Posterior cingulate gyrus (tissue), 11 donors: ENCODE measurements at regions not wholly inside any gene's neighbourhood (a gene's known extent, or its start where the extent isn't known, plus 50 kb on each side); places are given as distances from the start of the nearest gene placed in this dataset.

Experiments
- DNase-seq, 10 donors: peaks; one replicate each; pipeline versions ENCODE4 v3.0.0 to v3.0.0-alpha.2; 2020 to 2021; ENCODE audit warnings: mixed read lengths in 3 of 10
- intact Hi-C: fragments of 100-400 bp; cut with DNase I; formaldehyde crosslinking; loops from one replicate; pipeline ENCODE4 v1.15.1; 2023

DNA sequence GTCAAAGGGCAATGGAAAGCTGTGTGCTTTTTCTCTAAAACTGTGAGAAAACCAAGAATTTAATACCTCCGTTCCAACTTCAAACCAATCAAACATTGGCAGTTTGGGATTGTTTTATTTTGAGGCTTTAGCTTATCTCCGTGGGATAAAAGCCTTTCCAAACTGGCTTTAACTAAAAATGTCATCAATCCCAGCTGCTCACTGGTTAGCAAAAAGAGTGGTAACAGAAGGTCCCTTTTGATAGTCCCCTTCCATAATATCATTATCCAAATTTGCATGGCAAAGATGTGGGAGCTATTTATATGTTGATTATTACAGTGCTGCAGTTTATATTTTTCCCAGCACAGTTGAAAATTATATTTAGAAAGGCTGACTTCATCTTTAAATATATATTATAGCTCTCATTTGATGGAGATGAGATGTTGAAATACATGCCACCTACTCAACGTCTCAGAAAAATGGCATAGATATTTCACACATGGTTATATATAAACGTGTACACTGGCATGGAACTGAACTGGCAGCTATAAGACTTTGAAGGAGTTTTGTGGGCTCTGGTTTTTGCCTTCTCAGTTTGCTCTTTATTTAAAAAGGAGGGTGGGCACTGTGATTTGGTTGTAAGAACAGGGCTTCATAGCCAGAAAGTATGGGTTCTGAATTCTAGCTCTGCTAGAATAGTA is 707.1 kb upstream of the SLIT2 start:
- intact Hi-C loops = no loop called here
- no peak for DNase-seq

DNA sequence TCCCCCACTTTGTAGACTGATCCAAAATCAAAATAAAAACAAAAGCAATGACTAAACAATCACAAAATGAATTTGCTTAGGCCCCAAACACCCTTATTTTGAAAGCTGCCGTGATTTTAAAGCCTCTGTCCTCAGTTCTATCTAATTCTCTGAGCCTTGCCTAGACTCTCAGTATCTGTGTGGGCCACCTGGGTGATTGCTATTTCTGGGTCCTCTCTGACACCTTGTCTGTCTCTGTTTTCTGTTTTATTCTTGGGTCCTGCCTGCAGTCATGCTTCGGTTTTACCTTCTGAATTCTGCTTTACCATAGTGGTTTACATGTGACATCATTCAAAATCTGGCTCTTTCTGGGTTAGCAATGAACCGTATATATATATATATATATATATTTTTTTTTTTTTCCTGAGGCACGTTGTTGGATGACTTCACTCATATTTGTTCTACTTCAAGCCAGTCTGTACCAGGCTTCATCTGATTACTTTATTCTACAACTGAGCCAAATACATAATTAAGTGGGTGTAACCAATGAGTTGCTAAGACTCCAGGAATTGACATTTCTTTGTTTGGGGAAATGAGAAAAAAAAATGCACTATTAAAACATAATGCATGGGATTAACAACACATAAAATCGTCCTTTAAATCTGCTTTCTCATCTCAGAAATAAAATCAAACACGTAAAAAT is 710.7 kb upstream of the SLIT2 start:
- intact Hi-C loops = no loop called here

DNA sequence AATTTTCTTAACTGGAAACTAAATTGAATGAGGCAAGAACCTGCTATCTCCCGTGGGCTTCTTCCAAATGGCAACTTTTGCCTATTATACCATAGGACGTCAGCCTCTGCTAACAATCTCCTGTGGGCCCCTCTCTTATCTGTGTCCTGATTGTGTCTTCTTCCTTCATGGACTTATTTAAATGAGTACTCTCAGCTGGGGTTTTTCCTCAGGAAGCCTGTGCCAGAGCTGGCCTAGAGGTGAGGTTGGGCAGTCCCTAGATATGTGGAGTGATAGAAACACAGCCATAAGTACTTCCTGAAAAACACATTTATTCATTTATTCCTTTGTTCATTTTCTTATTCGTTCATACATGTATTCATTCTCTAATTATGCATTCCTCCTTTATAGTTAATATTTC is 712.5 kb upstream of the SLIT2 start:
- intact Hi-C loops = no loop called here

More for the DNA sequence above, 710.7 kb upstream of the SLIT2 start:
- no peak for DNase-seq

DNA sequence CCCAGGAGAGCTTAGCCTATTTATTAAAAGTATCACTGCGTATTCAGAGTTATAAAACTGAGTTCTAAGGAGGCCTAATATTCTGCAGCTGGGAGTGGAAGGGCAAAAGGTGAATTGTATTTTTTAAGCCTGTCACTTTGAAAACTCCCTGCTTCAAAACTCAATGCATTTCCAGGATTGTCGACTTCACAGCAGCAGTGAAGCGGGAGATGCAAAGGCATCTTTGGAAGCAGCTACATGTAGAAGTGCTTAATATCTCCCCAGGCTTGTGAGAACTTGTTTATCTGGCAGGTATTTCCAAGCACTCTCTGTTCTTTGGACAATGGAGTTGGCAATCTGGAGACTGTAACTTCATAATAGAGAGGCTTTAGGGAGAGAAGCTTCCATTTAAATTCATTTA is 717.5 kb upstream of the SLIT2 start:
- intact Hi-C loops = no loop called here
- no peak for DNase-seq

More for the DNA sequence above, 712.5 kb upstream of the SLIT2 start:
- DNase-seq = no peak

DNA sequence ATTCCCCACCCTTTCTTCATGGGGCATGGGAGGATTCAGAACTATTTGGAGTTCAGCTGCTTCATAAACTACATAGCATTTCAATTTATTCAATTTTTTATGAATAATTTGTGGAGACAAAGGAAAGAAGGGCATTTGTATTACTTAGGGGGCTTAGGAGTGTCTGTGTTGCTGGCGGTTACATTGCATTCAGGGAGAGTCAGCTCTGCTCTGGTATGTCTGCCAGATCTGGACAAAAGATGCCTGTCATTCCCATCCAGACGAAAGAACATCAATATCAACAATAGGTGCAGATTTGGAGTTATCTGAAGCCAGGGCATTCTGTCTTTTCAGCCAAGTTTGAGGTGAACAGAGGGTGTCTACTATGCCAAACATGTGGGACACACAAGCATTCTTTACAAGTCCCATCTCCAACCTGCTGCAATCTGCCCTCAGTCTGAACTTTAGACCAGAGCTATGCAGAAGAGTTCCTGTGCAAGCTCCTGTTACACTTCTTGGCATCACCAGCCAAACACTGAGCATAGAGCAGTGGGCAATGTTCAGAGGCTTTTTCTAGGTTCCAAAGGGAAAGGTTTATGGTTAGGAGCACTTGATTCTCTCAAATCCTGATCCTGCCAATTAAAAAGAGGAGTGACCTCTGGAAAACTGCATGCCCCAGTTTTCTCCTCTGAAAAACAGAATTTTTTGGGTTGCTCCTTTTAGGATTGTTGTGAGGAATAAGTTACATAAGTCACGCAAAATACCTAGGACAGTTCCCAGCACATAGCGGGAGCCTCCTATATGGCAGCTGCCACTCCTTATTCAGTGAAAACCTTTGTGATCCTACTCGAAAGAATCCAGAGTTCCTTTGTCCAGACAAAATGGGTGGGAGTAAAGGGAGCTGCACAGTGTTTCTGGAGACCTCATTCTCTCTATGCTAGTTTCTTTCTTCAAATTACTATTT is 719.5 kb upstream of the SLIT2 start:
- no peak for DNase-seq
- intact Hi-C loops = no loop called here

DNA sequence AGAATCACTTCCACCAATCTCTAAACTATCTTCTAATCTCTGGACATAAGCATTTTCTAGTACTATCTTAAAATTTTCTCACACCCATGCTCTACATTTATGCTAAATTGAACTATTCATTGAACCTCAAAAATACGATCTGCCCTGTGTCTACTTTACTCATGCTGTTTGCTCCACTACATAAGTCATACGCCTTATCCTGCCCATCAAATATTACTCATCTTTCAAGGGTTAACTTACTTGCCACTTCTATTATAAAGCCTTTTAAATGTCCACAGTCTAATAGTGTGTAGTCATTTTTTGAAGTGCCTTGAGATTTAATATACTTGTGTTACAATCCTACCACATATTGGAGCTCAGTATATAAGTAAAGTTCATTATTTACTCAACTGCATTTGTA is 727.7 kb upstream of the SLIT2 start:
- intact Hi-C loops = no loop called here
- DNase-seq = no peak

DNA sequence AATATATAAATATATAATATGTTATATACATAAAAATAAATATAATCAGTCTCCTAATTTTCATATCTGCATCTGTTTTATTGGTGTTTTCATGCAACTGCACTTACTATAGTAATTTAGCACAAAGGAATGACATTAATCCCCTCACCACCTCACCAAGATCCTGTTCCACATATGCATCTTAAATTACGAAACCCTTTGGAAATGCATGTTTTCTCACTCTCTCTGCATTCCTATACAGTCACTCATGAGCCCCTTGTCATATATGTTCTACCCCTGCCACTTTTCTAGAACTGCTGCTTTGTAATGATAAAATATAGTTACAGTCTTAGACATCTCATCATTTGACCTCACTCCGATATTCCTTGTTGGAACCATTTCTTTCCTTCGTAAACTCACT is 728.7 kb upstream of the SLIT2 start:
- intact Hi-C loops = no loop called here
- DNase-seq = no peak

DNA sequence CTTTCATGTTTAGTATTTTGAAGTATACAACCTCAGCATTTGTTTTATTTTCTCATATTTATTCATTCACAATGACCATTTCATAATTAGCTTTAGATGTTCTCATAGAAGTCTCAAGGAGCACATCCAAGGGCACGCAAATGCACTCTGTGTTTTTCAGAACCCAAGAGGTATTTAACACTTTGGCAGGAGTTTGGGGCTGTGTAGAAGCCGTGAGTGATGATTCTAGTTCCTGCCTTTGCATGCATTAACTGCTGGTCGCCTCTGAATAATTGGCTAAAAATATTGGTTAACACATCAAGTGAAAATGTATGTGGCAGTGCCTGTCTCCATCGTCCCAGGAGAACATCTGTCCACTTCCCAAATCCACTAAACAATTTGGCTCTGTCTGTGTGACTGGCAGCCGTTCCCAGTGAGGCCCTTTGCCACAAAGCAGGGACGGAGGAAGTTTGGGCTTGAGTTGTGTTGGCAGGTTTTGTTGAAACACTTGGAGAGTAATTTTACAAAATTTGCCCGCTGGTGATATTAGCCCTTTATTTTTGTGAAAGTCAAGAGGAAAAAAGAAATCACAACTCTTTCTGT is 730.7 kb upstream of the SLIT2 start:
- DNase-seq = peak in 1 of 10 donors; percentile 73
- intact Hi-C loops = no loop called here

DNA sequence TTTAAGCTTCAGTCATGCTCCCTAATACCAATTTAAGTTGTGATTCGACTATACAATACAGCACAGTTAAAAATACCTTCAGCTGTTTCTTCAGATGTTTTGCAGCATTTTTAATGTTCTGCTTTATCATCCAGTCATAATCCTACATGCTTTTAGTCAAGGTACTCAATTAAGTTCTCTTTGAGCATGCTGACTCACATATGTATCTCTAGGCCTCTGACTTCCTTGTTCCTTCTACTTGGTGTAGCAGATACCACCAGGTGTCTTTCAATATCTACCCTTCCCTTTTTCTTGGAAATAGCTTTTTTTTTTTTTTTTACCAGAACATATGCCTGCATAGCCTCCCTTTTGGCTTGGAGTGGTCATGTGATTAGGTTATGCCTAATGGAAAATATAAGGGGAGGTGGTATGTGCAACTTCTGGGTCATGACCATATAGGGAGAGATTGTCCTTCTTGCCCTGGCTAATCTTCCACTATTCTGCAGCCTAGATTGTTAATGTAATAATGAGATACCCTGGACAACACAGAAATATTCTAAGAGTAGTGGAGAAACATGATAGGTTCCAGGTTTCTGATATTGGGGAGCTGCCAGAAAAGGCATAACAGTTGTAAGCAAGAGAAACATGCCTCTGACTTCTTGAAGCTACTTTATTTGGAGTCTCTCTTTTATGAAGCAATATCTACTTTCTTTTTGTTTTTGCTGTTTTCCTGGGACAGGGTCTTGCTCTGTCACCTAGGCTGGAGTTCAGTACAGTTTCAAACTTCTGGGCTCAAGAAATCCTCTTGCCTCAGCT is 737.2 kb upstream of the SLIT2 start:
- DNase-seq = no peak
- intact Hi-C loops = no loop called here

DNA sequence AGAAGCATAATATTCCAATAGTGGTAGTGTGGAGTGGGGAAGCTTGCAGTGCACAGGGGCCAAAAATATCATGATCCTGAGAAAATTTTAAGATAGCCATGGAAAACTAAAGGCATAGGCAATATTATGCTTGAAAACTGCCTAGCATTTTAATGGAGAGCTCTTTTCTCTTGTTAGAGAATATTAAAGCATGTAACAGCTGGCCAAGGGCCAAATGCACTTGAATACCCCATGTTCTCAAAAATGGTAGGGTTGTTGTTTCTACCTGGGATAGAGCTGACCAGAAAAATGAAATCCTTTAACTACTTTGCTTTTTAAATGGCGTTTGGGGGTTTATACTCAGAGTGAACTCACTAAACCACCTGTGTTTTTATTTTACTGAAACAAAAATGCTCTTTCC is 739.6 kb upstream of the SLIT2 start:
- intact Hi-C loops = no loop called here
- no peak for DNase-seq

DNA sequence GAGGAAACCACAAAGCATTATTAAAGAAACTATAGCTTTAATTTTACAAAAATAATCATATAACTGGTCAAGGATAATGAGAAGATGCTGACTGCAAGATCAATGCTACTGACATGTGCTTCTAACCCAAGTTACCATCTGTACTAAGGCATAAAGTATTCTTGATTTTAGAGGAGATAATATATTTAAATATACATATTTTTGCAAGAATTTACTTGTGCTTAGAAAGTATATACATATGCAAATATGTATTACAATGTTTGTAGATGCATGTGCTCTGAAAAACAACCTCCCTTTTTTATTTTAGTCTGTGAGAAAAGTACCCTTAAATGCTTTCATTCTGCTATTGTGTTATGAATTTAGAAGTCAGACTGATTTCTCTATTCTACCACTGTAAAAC is 740.7 kb upstream of the SLIT2 start:
- DNase-seq = no peak
- intact Hi-C loops = no loop called here

DNA sequence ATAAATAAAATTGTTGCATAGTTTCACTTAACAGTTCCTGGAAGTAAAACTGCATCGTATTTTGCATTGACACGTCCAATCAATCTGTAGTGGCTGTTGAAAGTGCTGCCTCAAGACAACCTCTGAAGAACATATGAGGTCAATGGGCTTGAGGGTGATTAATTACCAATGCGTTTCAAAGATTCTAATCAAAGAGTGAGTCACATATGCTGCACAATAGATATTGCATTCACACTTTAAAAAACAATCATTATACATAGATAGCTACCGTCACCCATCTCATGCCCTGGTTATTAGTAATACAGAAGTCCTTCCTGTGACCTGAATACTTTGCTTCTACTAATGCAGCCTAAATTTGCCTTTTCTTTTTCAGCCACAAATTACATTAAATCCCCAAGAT is 743.3 kb upstream of the SLIT2 start:
- intact Hi-C loops = no loop called here
- no peak for DNase-seq

DNA sequence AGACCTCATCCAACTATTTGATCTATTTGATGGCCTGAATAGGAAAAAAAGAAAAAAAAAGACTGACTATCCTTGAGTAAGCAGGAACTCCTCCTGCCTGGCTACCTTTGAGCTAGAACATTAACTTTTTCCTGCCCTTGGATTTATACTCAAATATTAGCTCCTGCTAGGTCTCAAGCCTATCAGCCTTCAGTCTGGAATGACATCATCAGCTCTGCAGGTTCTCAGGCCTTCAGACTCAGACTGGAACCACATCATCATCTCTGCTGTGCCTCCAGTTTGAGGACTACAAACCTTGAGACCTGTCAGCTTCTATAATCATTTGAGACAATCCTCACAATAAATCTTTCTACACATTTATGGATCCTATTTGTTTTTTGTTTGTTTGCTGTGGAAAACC is 754.0 kb upstream of the SLIT2 start:
- intact Hi-C loops = no loop called here
- DNase-seq = no peak

DNA sequence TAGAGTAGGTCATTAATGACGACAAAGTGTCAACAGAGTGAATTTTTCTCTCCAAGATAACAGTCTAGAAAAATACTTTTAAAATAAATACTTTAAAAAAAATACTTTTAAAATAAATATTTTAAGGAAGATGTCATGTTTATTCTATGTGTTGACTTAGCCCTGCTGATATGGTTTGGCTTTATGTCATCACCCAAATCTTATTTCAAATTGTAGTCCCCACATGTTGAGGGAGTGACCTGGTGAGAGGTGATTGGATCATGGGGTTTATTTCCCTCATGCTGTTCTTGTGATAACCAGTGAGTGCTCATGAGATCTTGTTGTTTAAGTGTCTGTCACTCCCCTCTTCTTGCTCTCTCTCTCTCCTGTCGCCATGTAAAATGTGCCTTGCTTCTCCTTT is 754.9 kb upstream of the SLIT2 start:
- no peak for DNase-seq
- intact Hi-C loops = no loop called here

DNA sequence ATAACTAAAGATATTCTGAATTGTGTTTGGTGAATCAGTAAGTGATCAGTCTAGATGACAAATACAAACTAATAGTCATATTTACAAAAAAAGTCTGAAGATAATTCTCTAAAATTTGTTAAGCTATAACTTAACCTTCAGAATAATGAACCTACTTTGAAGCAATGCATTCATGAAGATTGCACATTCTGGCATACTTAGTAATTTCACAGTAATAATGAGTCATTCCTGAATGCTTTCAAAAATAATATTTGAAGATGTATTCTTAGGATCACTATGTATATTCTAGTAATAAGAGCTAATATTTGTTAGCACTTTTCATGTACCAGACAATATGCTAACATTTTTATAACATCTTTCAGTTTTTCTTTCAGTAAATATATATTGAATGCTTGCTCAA is 756.7 kb upstream of the SLIT2 start:
- no peak for DNase-seq
- intact Hi-C loops = no loop called here

DNA sequence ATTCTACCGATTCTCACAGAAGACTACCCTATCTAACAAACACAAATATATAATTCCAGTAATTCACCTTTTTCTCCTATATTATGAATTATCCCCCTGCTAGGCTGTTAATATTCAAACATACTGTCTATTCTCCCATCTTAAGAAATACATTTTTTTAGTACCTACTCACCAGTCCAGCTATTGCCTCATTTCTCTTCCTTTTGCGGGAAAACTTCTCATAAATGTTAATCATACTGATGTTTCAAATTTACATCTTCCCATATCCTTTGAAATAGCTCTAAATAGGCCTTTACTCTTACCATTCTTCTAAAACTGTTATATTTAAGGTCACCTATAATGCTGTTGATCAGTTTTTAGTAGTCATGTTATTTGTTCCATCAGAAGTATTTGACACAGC is 759.1 kb upstream of the SLIT2 start:
- intact Hi-C loops = no loop called here
- no peak for DNase-seq

DNA sequence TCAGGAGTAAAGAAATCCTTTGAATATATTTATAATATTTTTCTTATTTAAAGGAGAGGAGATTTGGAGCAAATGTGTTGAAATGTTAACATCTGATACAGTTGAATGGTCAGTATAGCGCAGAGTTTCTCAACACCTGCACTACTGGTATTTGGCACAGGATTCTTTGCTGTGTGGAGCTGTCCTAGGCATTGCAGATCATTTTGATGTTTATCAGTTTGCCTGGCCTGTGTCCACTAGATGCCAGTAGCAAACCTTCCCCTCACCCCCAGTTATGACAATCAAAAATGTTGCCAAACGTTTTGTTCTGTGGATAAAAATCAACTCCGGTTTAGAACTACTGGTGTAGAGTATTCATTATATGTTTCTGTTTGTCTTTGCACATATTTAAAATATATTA is 765.3 kb upstream of the SLIT2 start:
- no peak for DNase-seq
- intact Hi-C loops = no loop called here

DNA sequence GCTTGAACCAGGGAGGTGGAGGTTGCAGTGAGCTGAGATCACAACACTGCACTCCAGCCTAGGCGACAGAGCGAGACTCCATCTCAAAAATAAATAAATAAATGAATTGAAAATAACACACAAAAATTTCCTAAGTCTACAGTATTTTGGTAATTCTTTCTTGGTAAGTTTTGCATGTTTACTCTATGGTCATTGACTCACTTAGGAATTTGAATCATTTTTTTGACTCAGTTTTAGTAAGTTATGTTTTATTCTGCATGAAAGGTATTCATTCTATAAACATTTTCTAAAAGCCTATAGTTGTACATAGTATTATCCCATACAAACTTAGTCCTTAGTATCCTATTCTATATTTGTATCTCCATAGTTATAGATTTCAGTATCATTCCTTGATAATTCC is 772.9 kb upstream of the SLIT2 start:
- DNase-seq = no peak
- intact Hi-C loops = no loop called here

DNA sequence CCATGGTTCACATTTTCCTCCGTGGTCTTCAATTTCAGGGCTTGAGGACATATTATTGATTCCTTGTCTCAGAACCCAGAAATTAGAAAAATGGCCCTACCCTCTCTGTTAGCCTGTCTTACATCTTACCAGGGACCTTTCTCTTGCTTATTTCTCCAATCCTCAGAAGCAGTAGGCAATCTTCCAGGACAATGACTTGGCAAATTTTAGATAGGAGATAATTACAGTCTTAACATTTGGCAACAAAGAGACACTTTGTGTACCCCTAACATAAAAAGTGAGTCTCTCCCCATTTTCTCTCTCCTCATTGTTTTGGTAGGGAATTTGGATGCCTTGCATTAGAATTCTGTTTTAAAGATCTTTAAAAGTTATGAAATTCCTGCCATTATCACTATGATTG is 778.1 kb upstream of the SLIT2 start:
- DNase-seq = no peak
- intact Hi-C loops = no loop called here

DNA sequence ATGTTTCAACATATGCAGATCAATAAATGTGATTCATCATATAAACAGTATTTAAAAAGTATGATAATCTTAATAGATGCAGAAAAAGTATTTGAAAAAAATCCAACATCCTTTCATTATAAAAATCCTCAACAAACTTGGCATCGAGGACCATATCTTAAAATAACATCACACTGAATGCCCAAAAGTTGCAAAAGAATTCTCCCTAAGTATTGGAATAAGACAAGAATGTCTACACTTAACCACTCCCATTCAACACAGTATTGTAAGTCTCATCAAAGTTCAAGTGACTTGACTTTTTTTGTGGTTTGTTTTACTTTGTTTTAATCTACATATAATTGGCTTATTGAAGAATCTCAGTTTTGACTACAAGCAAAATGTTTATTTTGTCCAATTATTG is 779.0 kb upstream of the SLIT2 start:
- intact Hi-C loops = no loop called here
- DNase-seq = no peak
